AG04450 (cell line): ENCODE measurements at regions not wholly inside any gene's neighbourhood (a gene's known extent, or its start where the extent isn't known, plus 50 kb on each side); places are given as distances from the start of the nearest gene placed in this dataset.

Source experiments
- CTCF ChIA-PET: fragments of 300-600, 350-600 bp; formaldehyde crosslinking; extraction: SDS; loops from one replicate; lab custom pipeline; 2022; ENCODE audit warnings: antibody characterized with exemption, inconsistent platforms; lab: Charles Lee
- POLR2A ChIA-PET: fragments of 350-600 bp; formaldehyde crosslinking; extraction: SDS; loops from one replicate; lab custom pipeline; 2021; ENCODE audit warnings: antibody characterized with exemption, inconsistent platforms; lab: Yijun Ruan, JAX
- DNase-seq: peaks from one replicate; pipeline ENCODE4 v3.0.0-alpha.2; 2011; ENCODE audit warnings: low read depth, low spot score
- H3K27ac ChIP-seq: one replicate; pipeline ENCODE4 v1.5.1; 2012; ENCODE audit warnings: low read depth, low read length, control low read depth
- H3K27me3 ChIP-seq: one replicate; pipeline ENCODE4 v1.6.0; 2012; ENCODE audit warnings: low read length; ENCODE audit not compliant: control insufficient read depth, insufficient read depth
- H3K4me3 ChIP-seq: 2 replicates; pipeline ENCODE4 v1.5.1; 2011; ENCODE audit warnings: mild to moderate bottlenecking, low read depth, low read length, control low read depth
- H3K9me3 ChIP-seq: 2 replicates; pipeline ENCODE4 v1.5.1; 2012; ENCODE audit warnings: low read length; ENCODE audit not compliant: control insufficient read depth, insufficient read depth
- CTCF ChIP-seq: IDR thresholded peaks from 2 replicates; pipeline ENCODE4 v1.5.1; 2011; ENCODE audit warnings: low read depth, low read length, control low read depth, inconsistent platforms

- Histone ChIP-seq H3K27me3 (no peaks in the 10 kb centered on the region), H3K9me3 (no peaks in the 10 kb centered on the region), H3K4me3 (no peak overlapping the region), H3K27ac (no peak overlapping the region)
- POLR2A ChIA-PET = interaction anchor here (0.7 to 1.4 kb wide), 2 partner anchors 18 to 851 kb away, joined by 3 to 12 read pairs; partner anchors contain the start of gene KLF6
- no peak for TF ChIP-seq CTCF
- no peak for DNase-seq
- CTCF ChIA-PET = interaction anchor here (0.6 to 1.9 kb wide), 3 partner anchors 21 to 99 kb away, joined by 3 to 6 read pairs (median 3); no protein-coding TSS in a partner anchor
Observed at GRCh38 chr10:4635883-4636282, 190.1 kb upstream of the AKR1E2 start.

GRCh38 chr10:4635388-4635787 is 190.6 kb upstream of the AKR1E2 start:
- CTCF ChIA-PET = interaction anchor here (0.6 to 1.9 kb wide), 3 partner anchors 21 to 99 kb away, joined by 3 to 6 read pairs (median 3); no protein-coding TSS in a partner anchor

GRCh38 chr10:4633776-4634175 is 192.2 kb upstream of the AKR1E2 start:
- H3K9me3 ChIP-seq = no peaks in the 10 kb centered on the region
- no peak overlapping the region for H3K27ac ChIP-seq
- TF ChIP-seq CTCF = no peak
- no peaks in the 10 kb centered on the region for H3K27me3 ChIP-seq
- H3K4me3 ChIP-seq = no peak overlapping the region
- CTCF ChIA-PET = no interaction called here
- no peak for DNase-seq
- POLR2A ChIA-PET = no interaction called here

More at GRCh38 chr10:4635388-4635787, 190.6 kb upstream of the AKR1E2 start:
- Histone ChIP-seq H3K27ac (no peak overlapping the region), H3K9me3 (no peaks in the 10 kb centered on the region), H3K27me3 (no peaks in the 10 kb centered on the region), H3K4me3 (no peak overlapping the region)
- DNase-seq = no peak
- POLR2A ChIA-PET = interaction anchor here (0.6 to 1.4 kb wide), 3 partner anchors 17 to 850 kb away, joined by 3 to 12 read pairs (median 8); partner anchors contain the start of gene KLF6
- no peak for TF ChIP-seq CTCF

GRCh38 chr10:4633186-4633585 is 192.8 kb upstream of the AKR1E2 start:
- Histone ChIP-seq H3K27ac (no peak overlapping the region), H3K27me3 (no peaks in the 10 kb centered on the region), H3K9me3 (no peaks in the 10 kb centered on the region; the same call in 1 of the 2 replicates), H3K4me3 (no peak overlapping the region)
- no peak for TF ChIP-seq CTCF
- DNase-seq = no peak
- POLR2A ChIA-PET = no interaction called here
- CTCF ChIA-PET = no interaction called here

- Histone ChIP-seq H3K27ac (no peak overlapping the region), H3K27me3 (no peaks in the 10 kb centered on the region), H3K9me3 (no peaks in the 10 kb centered on the region; the same call in 1 of the 2 replicates), H3K4me3 (no peak overlapping the region)
- POLR2A ChIA-PET = no interaction called here
- DNase-seq = no peak
- CTCF ChIA-PET = no interaction called here
- TF ChIP-seq CTCF = no peak
Observed at GRCh38 chr10:4632757-4633156, 193.2 kb upstream of the AKR1E2 start.
